Heart left ventricle (tissue), 13 donors: ENCODE measurements at regions not wholly inside any gene's neighbourhood (a gene's known extent, or its start where the extent isn't known, plus 50 kb on each side); places are given as distances from the start of the nearest gene placed in this dataset.

Experiments
- CTCF ChIP-seq, 12 donors: fragments of 200-600 bp; sonication (generic) in 4 of 12; IDR thresholded peaks; one replicate each; pipeline versions ENCODE4 v1.5.0 to v1.8.0; 2018 to 2022; ENCODE audit warnings: antibody characterized with exemption in 12 of 12, mild to moderate bottlenecking in 5 of 12
- POLR2A ChIP-seq, 2 donors: fragments of 450-650 bp; IDR thresholded peaks; one replicate each; pipeline ENCODE4 v1.6.1; 2017; ENCODE audit warnings: antibody characterized with exemption in 2 of 2, mild to moderate bottlenecking in 2 of 2, moderate library complexity in 2 of 2
- donor health status: ischemic (EF 13 %, LVEDD 7.1; RV severe dilation, severe dysfunction).
- donor health status: DM: no; HTN: yes; CAD: no.
- donor health status: DM: no; HTN: no; CAD: no.
- donor health status: ischemic (EF 25% LVEDD 6.9; RV normal size, moderate dysfunction).
- donor health status: ischemic (EF 25% LVEDD 5.7; RV mildly dilated, moderate dysfunction).
- donor health status: ischemic (EF 35%, LVEDD 5.7; RV mildly dilated, moderate dysfunction).
- donor health status: nonischemic (EF 11% LVEDD 7.7; RV severe dilation, severe dysfunction).
- donor health status: DM: yes; HTN: yes; CAD: no.
- donor health status: PGD.
- donor health status: ischemic (EF 29% LVEDD 5.4; RV normal size, mild dysfunction).
- donor health status: nonischemic (EF 23%, LVEDD 6.1; RV moderate dilation, normal function).

GRCh38 chr18:47520263-47520662 is 268.8 kb upstream of the SKOR2 start:
- no peak for TF ChIP-seq CTCF (IDR thresholded peaks at IDR 0.05)
- TF ChIP-seq POLR2A (IDR thresholded peaks at IDR 0.05) = no peak
